NK-92 treated with Interleukin-12 subunit alpha and Interleukin-12 subunit beta, amount 100 ng/mL, for 24 hours (cell line): ENCODE measurements at regions not wholly inside any gene's neighbourhood (a gene's known extent, or its start where the extent isn't known, plus 50 kb on each side); places are given as distances from the start of the nearest gene placed in this dataset.

Source experiments
- DNase-seq: peaks from one replicate; lab custom pipeline; 2025; lab: John Stamatoyannopoulos, UW

DNA sequence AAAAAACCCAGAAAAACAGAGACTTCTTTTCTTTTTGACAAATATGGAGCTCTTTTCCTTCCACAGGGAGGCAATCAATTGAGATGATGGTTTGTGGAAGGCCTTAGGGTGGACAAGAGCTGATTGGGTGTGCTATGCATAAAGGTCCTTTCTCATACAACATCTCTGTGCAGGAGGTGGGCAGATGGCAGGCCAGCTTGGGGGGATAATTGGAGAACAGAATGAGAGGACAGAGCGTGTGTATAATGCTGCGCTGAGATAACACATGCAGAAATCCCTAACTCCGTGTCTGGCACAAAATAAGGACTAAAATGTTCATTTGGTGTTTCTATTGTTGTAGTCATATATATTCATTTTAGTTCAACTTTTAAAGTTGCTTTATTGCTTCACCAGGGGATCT, 159.0 kb upstream of the MEF2C start:
- no peak for DNase-seq

DNA sequence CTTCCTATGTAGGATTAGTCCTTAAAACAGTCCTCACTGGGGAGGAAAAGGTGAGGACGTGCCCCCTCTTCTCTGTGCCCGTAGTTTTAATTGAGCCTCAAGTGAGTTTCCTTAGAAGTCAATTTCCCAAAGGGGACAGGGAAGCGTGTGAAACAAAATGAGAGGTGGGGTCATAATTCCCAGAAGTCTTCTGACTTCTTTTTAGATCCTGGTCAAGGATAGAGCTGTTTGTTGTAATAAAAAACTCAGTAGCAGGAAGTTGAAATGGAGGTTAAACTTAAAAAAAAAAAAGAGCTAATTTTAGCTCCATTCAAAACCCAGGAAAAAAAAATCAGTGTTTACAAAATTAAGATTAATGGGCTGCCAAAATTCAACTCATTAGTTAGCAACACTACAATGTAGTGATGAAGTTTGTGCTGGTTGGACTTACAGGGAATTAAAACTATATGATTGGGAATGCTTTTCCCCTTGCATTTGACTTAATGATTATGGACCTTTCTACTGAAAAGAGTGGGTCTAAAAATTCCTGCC, 158.3 kb upstream of the MEF2C start:
- DNase-seq, result no peak

DNA sequence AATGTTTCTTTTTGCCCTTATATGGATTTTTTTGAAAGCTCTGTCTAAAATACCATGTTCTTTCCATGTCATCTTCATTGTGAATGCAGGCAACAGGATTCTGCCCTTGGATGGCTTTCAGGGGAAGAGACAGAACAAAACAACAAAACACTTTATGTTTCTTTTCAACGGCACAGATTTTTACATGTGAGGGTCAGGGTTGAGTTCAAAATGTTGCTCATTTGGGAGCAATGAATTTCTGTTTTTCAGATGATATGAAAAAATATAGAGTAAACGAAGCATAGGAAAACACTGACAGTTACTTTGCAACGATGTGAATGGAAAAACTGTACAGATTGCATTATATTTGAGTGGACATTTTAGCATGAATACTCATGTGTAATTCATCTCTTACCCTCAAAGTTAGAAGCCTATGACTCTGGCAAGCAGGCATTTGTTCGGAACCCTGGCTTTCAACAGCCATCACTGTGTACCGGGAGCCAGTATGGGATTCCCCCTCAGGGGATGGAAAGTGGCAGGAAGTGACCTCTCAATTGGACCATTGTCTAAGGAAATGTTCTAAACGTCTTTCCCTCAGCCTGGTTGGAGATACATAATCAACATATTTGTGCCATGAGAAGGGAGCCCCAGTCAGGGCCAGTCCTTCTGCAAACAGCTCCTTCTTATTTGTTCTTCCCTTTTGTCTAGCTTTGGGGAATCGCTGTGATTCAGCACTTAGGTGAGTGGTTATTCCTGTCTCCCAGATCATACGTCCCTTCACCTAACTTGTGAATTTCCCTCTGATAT, 153.9 kb upstream of the MEF2C start:
- DNase-seq, result no peak

DNA sequence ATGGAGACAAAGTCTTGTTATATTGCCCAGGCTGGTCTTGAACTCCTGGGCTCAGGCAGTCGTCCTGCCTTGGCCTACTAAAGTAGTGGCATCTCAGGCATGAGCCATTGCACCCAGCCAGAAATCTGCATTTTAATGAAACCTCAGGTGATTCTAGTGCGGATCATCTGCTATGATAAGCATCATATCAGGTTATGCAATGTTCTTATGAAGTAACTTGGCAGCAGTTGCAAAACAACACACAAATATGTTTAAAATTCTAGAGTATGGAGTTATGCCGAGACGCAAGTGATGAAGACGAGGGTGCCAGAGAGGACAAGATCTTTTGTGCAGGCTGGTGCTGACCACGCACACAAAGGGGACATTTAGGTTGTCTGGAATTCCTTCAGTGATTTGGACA, 153.2 kb upstream of the MEF2C start:
- DNase-seq, result no peak

DNA sequence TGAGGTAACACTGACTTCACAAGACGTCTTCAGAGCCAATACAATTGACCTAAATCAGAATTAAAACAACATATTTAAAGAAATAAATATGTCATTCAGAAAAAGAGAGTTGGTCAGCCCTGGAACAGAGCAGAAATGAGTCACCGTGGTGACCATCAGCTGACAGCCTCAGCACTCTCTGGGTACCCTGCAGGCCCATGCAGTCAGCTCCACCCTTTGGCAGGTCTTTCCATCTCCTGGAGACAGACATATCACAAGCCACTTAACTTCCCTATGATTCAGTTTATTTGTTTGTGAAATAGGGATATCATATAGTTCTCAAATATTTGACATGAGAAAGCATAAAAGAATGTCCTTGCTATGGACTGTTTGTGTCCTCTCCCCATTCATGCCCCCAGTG, 151.6 kb upstream of the MEF2C start:
- DNase-seq, result no peak

DNA sequence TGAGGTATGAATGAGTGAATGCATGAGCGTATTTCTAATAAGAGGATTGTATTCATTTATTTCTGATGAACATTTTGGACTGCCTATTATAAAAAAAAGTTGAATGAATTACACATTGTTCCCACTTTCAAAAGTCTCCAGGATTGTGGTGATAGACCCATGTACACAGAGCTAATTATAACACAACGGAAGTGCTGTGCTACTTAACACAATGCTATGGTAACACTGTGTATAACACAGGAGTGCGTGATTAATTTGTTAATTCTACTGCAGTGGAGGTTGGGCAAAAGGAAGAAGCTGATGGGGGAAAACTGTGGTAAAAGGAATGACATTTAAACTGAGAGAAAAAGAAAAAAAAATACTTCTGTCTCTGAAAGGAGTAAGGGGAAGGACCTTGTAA, 147.8 kb upstream of the MEF2C start:
- DNase-seq, result no peak

DNA sequence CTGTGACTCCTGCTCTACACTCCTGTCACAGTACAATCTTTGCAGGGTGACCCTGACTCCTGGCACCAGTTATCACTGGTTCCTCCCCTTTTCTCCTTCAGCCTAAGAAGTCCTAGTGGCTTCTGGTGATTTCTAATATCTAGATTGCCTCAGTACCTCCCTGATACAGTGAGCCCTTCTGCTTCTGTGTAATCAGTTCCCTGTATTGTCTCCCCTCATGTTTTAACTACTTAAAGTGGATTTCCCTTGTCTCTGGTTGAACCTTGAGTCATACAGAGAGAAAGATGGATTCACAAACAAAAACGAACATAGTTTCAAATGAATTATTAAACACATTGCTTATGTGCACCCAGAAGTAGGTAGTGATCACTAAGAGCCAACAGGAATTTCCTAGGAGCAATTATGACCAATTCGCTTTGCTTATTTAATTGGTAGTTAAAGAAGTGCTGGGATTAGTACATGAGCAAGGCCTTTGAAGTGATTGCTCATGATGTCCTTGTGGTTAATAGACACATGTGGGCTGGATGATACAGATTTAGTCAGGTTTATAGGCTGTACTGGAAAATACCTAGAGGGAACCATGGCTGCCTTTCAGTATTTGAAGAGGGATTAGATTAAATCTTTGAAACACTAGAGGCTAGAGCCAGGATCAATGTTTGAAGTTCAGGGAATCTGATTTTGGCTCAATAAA, 145.8 kb upstream of the MEF2C start:
- DNase-seq, result no peak

DNA sequence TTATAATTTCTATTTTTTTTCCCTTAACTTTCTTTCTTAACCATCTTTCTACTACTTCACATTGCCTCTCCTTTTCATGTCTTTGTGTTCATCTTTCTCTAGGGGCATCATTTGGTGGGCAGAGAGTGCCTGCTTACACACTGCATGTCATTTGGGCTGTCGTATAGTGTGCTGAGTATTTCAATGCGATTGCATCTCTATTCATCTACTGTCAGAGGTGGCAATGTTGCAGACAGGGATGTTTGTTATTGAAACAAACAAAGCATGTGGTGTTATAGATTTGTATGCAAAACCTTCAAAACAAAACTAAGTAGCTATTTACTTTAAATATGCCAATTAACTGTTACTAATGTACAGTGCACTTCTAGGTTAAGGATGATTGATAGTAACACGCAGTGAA, 141.1 kb upstream of the MEF2C start:
- DNase-seq, result no peak

DNA sequence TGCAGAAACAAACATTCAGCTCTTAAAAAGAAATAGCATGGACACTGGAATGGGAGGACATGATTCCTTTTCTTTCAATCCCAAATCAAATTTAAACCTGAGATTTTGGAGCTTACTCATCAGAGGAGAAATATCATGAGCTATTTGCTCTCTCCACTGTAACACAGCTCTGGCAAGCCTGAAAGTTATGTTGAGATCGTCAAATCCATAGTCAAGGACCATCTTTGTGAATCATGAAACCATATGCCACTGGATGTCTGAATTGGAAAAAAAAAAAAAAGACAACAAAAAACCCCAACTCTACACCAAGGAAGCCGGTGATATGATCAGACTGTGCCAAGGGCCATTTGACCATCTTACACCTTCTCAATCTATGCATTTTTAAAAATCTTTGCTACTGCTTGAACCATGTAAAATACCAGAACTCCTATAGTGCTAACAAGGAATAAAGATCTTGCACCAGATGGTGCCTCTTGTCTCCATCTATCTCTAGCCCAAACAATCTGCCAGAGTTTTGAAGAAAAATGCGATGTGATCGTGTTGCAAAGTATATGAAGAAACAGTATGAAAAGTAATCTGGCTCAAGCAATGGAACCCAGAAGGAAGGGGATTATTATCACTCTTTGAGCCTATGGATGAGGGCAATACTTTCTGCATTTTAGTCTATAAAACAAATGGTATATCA, 138.1 kb upstream of the MEF2C start:
- DNase-seq, result no peak

DNA sequence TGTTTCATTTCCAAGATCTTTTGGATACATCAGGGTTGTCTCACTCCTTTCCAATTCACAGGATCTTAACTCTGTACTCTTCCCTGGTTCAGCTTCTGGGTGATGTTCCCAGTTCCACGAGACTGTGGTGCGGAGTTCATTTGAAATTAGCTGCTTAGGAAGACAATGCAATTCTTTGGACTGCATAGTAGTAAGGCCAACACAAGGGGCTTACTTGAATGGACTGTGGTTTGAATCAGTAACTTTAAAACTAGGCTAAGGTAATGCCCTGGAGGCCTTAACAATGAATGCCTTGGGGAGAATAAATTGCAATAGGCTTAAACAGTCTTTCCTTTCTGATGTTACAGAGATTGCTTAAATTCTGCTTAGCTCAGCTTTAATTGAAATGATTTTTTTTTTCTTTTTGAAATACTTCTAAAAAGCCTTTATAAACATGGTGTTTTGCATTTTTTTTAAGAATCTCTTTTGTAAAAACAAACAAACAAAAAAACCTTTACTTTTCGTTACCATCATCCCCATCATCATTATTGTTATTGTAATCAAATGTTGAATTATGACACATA, 133.8 kb upstream of the MEF2C start:
- no peak for DNase-seq

DNA sequence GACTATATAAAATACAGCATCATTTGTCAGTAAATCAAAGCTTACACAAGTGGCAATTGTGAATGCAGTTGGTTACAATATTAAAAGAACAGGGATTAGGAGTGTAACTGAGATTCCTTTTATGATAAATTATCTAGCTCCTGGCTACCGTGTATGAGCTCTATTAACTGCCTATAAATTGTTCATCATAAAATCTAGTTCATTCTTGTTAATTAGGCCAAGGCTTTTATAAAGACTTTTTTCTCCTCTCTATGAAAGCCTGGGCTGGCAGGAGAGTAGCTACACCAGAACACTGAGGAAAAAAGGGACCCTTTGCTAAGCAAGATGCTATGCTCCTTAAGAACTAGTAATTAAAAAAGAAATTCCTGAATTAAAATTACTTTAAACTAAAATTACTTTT, 132.4 kb upstream of the MEF2C start:
- no peak for DNase-seq

DNA sequence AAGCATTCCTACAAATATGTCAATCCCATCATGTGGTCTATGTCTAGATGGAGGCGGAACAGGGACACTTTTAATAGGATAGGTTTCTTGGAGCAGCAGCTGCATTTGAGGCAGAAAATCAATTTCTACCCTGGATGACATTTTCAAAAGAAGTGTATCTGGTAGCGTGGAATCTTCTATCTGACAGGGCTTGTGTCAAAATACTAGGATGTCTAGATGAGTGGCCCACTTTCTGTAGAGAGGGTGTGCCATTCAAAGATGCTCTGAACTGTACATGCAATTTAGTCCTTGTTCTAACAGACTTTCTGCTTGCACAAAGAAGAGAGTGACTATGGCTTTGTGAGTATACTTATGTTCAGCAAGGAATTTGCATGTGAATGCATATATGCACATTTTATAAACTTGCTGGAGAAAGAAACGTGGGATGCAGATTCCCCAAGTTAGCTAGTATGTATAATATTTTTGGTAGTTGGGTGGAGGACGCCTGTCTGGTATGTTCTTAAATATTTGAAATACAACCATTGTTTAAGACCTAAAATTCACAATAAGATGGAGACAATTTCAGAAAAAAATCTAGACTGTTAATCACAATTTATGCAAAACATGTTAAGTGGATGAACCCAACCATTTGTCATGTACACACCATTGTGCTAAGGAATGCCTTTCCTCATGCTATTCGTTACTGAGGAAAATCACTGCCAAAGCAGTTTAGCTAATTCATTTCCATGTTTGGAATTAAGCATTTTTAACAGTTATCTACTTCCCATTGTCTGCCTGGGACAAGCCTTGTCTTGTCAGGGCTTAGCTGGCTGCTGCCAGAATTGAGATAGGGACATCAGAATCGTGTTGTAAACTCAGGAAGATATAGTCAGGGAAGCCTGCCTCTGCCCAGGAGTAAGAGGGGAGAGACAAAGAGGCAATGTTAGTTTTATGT, 129.1 kb upstream of the MEF2C start:
- DNase-seq, result no peak

DNA sequence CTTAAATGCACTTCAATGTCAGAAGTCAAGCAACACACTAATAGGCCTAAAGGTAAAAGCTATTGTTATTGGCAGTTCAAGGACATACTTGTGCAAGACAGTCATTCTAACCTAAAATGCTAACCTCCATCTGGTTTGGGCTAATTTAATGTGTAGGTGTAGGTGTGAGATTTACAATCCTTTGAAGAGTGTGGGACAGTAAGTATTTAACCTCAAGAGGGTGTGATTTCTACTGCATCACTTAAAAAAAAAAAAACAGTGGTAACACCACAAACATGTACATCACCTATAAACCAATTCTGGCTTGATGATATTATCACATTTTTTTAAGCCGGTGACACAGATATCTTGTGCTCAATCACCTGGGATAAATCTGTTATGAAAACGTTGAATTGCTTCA, 127.5 kb upstream of the MEF2C start:
- DNase-seq, result no peak

DNA sequence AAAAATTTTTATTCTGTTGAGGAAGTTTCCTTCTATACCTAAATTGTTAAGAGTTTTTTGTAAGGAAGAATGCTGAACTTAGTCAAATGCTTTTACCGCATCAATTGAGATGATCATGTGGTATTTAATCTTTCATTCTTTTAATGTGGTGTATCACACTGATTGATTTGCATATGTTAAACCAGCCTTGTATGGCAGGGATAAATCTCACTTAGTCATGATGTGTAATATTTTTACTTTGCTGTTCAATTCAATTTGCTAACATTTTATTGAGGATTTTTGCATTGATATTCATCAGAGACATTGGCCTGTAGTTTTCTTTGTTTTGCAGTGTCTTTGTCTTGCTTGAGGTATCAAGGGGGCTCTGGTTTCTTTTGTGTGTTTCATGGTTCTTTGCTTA, 125.3 kb upstream of the MEF2C start:
- no peak for DNase-seq

DNA sequence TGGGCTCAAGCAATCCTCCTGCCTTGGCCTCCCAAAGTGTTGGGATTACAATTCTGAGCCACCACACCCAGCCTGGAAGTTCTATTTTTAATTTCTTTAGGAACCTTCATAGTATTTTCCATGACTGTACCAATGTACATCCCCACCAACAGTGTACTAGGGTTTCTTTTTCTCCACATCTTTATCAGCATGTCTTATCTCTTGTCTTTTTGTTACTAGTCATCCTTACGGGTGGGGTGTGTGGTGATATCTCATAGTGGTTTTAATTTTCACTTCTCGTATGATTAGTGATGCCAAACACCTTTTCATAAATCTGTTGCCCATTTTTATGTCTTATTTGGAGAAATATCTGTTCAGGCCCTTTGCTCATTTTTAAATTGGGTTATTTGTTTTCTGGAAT, 123.0 kb upstream of the MEF2C start:
- no peak for DNase-seq

DNA sequence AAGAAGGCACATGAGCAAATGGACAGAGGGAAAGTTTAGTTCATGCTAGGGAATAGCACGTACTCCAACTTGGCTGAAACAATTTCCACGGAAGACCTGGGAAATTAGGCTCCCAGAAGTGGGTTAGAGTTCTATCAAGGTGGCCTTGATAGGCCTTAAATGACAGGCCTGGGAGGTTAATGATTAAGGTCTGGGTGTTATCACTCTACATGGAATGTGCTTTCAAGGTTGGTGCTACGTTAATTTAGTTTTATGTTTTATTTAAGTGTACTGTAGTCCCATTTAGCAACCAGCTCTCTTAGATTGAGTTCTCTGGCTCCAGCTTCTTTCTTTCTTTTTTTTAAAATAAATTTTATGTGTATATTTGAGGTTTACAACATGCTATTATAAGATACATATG, 121.4 kb upstream of the MEF2C start:
- DNase-seq, result no peak

DNA sequence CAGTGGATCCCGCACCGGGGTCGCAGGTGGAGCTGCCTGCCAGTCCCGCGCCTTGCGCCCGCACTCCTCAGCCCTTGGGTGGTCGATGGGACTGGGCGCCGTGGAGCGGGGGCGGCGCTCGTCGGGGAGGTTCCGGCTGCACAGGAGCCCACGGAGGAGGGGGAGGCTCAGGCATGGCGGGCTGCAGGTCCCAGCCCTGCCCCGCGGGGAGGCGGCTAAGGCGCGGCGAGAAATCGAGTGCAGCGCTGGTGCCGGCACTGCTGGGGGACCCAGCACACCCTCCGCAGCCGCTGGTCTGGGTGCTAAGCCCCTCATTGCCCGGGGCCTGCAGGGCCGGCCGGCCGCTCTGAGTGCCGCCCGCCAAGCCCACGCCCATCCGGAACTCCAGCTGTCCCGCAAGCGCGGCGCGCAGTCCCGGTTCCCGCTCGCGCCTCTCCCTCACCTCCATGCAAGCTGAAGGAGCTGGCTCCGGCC, 120.6 kb upstream of the MEF2C start:
- no peak for DNase-seq

DNA sequence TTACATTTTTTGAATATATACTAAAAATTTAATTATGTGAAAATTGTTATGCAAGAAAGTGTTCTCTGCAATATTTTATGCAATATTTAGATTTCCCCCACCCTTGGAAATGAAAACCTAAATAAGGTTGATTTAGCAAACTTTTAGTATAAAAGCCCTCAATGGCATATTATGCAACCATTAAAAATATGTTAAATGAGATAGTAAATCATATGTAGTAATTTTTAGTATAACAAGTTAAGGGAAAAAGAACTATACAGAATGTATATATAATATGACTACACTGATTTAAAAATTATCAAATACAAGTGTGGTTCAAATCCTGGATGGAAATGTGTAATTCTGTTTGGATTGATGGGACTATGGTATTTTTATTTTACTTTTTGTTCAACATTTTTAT, 116.9 kb upstream of the MEF2C start:
- DNase-seq, result no peak

DNA sequence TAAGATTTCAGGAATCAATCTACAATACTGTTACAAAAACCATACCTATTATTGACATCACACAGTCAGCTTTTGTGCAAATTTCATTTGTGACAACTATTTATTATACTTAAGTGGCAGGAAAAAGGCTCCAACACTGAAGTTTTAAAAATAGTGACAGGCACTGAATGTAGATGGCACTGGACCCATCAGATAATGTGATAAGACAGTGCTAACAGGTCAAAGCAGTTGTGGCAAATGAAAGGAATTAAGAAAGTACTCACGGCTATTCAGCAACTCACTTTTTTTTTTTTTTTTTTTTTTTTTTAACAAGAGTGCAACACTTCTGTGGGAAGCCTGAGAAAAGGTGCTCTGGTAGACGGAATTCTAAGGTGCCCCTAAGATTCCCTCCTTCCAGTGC, 115.0 kb upstream of the MEF2C start:
- no peak for DNase-seq

DNA sequence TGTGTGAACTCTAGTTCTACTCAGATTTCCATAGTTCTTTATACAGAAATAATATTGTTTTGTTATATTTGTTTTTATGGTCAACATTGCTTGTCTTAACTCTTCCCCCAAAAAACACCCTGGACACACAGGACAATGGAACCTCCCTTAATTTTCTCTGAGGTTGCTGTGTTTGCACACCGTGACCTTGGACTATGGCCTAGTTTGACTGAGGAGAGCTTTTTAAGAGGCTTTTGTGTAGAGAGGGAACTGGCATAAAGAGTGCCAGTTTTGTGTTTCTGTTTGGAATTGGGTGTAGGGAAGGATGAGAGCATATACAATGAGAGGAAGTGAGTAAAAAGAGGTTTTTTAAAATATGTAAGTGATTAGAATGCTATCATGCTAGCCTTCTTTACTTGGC, 101.1 kb upstream of the MEF2C start:
- no peak for DNase-seq

DNA sequence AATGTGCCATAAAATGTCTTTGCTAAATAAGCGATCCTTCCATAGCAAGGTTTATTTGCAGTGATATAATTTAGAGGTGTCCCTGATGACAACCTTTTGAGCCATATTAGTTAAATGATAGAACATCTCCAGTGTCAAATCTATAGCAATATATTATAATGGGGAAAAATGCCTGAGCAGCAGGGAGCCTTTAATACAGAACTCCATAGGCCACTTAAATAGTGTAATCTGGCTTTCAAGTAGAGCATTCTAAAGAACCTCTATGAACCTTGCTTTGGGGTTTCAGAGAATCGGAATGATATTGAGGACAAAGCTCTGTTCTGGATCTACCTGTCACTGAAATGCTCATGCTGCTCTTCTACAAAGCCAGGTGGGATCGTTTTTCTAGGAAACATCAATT, 96.7 kb upstream of the MEF2C start:
- no peak for DNase-seq

DNA sequence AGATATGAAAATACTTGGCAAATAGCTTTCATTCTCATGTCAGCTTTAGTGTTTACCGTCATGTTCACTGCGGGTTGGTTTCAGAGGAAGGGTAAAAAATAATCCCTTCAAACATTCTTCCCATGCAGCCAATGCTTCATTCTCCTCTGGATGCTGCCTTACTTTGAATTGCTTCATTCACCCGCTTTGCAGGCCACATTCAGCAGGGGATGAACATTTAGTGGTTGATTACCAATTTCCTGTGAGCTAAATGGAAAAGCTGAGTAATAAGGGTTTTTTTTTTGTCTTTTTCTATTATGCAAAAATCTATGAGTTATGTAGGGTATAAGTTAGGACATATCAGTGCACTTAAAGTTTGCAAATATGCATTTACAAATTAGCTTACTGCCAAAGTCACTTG, 96.3 kb upstream of the MEF2C start:
- DNase-seq, result no peak
